Neural cell (in vitro differentiated cells): ENCODE measurements at regions not wholly inside any gene's neighbourhood (a gene's known extent, or its start where the extent isn't known, plus 50 kb on each side); places are given as distances from the start of the nearest gene placed in this dataset.

ENCODE experiments used
- H2AFZ ChIP-seq: fragments of 200-600, 300-800 bp; sonication (generic), shearing (Covaris generic); 2 replicates; pipeline ENCODE4 v1.6.0; 2014; ENCODE audit warnings: low read depth, mild to moderate bottlenecking, antibody characterized with exemption, low read length, moderate library complexity
- H3F3A ChIP-seq: fragments of 200-600 bp; shearing (Covaris generic); 2 replicates; pipeline ENCODE4 v1.6.1; 2016; ENCODE audit warnings: mild to moderate bottlenecking, moderate library complexity, mixed read lengths, antibody characterized with exemption, low read length; ENCODE audit not compliant: insufficient read depth, poor library complexity, severe bottlenecking
- H3K27ac ChIP-seq: fragments of 200-600, 300-800 bp; sonication (generic), shearing (Covaris generic); 2 replicates; pipeline ENCODE4 v1.5.1; 2014; ENCODE audit warnings: mild to moderate bottlenecking, low read length, moderate library complexity
- H3K27me3 ChIP-seq: fragments of 300-800, 200-600 bp; sonication (generic), shearing (Covaris generic); 2 replicates; pipeline ENCODE4 v1.6.0; 2014; ENCODE audit warnings: mild to moderate bottlenecking, low read depth, low read length, moderate library complexity; ENCODE audit not compliant: insufficient read depth
- H3K36me3 ChIP-seq: fragments of 300-800, 200-600 bp; sonication (generic), shearing (Covaris generic); 2 replicates; pipeline ENCODE4 v1.5.1; 2014; ENCODE audit warnings: mild to moderate bottlenecking, antibody characterized with exemption, low read length, moderate library complexity; ENCODE audit not compliant: insufficient read depth
- H3K4me2 ChIP-seq: fragments of 300-800, 200-600 bp; sonication (generic), shearing (Covaris generic); 2 replicates; pipeline ENCODE4 v1.6.0; 2014; ENCODE audit warnings: mild to moderate bottlenecking, low read length
- H3K4me3 ChIP-seq: fragments of 300-800, 200-600 bp; sonication (generic), shearing (Covaris generic); 2 replicates; pipeline ENCODE4 v1.5.1; 2014; ENCODE audit warnings: mild to moderate bottlenecking, low read length, moderate library complexity
- H3K79me2 ChIP-seq: fragments of 200-600 bp; shearing (Covaris generic); replicated peaks from 2 replicates; pipeline ENCODE4 v1.6.0; 2014; ENCODE audit warnings: mild to moderate bottlenecking, low read length, moderate library complexity; ENCODE audit not compliant: insufficient read depth
- H3K9ac ChIP-seq: fragments of 300-800, 200-600 bp; sonication (generic), shearing (Covaris generic); 2 replicates; pipeline ENCODE4 v1.6.1; 2016; ENCODE audit warnings: mild to moderate bottlenecking, low read length, mixed read lengths
- H3K9me2 ChIP-seq: fragments of 200-600 bp; shearing (Covaris generic); 2 replicates; pipeline ENCODE4 v1.6.1; 2016; ENCODE audit warnings: mild to moderate bottlenecking, low read length, mixed read lengths; ENCODE audit not compliant: insufficient read depth
- H3K9me3 ChIP-seq: fragments of 200-600, 300-800 bp; sonication (generic), shearing (Covaris generic); 2 replicates; pipeline ENCODE4 v1.6.1; 2016; ENCODE audit warnings: mild to moderate bottlenecking, mixed run types, low read length, moderate library complexity, mixed read lengths
- H4K20me1 ChIP-seq: fragments of 200-600 bp; shearing (Covaris generic); 2 replicates; pipeline ENCODE4 v1.6.1; 2016; ENCODE audit warnings: mild to moderate bottlenecking, mixed run types; ENCODE audit not compliant: insufficient read depth
- CTCF ChIP-seq: fragments of 450-650 bp; IDR thresholded peaks from 2 replicates; pipeline ENCODE4 v1.5.1; 2014; ENCODE audit warnings: antibody characterized with exemption, mild to moderate bottlenecking, moderate library complexity; ENCODE audit not compliant: poor library complexity, severe bottlenecking
- EP300 ChIP-seq: fragments of 450-650 bp; conservative IDR thresholded peaks from 2 replicates; pipeline ENCODE4 v1.6.1; 2014; ENCODE audit warnings: antibody characterized with exemption, mild to moderate bottlenecking, moderate library complexity; ENCODE audit not compliant: poor library complexity, severe bottlenecking
- EZH2 ChIP-seq: fragments of 200-600, 300-800 bp; shearing (Covaris generic), sonication (generic); IDR thresholded peaks from 2 replicates; pipeline ENCODE4 v1.6.1; 2014; ENCODE audit warnings: antibody characterized with exemption, low read length, borderline replicate concordance, mild to moderate bottlenecking; ENCODE audit not compliant: insufficient read depth, poor library complexity, severe bottlenecking
- MXI1 ChIP-seq: fragments of 450-650 bp; conservative IDR thresholded peaks from 2 replicates; pipeline ENCODE4 v1.6.1; 2014; ENCODE audit warnings: antibody characterized with exemption, mild to moderate bottlenecking; ENCODE audit not compliant: poor library complexity, severe bottlenecking
- POLR2AphosphoS5 ChIP-seq: IDR thresholded peaks from 2 replicates; pipeline ENCODE4 v1.6.1; 2012
- RAD21 ChIP-seq: fragments of 450-650 bp; conservative IDR thresholded peaks from 2 replicates; pipeline ENCODE4 v1.6.1; 2014; ENCODE audit warnings: antibody characterized with exemption, mild to moderate bottlenecking, moderate library complexity
- SMC3 ChIP-seq: fragments of 450-650 bp; conservative IDR thresholded peaks from 2 replicates; pipeline ENCODE4 v1.6.1; 2014; ENCODE audit warnings: antibody characterized with exemption, mild to moderate bottlenecking, moderate library complexity; ENCODE audit not compliant: poor library complexity
- TAF1 ChIP-seq: IDR thresholded peaks from 2 replicates; pipeline ENCODE4 v1.6.1; 2012; ENCODE audit warnings: low read depth
- TF ChIP-seq, protein P1 (sequence below): IDR thresholded peaks from 2 replicates; pipeline ENCODE4 v1.6.1; 2012; ENCODE audit warnings: borderline replicate concordance

DNA sequence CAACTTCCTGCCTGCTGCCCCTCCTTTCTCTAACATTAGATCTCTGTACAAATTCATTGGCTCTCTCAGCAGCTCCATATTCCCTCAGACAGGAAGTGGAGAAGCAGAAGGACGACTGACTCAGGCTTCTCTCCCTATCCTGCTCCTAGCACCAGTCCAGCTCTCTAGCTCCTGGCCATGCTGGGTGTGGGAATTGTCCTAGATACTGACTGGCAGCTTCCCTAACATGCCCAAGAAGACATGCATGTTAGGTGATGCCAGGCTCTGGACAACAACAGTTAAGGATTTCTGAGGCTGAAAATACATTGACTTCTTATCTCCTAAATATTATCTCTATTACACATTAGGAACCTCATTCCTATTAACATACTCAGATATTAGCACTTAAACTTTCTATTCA lies 292.9 kb downstream of the IKZF2 start:
- no peak overlapping the region for H2AFZ ChIP-seq
- H3K4me2 ChIP-seq = no peak overlapping the region
- H3K27ac ChIP-seq = no peak overlapping the region
- no peaks in the 10 kb centered on the region for H3K27me3 ChIP-seq
- no peaks in the 10 kb centered on the region for H3F3A ChIP-seq
- TF ChIP-seq CTCF = no peak
- no peak for TF ChIP-seq EZH2
- no peak for TF ChIP-seq EP300
- TF ChIP-seq, protein P1, sequence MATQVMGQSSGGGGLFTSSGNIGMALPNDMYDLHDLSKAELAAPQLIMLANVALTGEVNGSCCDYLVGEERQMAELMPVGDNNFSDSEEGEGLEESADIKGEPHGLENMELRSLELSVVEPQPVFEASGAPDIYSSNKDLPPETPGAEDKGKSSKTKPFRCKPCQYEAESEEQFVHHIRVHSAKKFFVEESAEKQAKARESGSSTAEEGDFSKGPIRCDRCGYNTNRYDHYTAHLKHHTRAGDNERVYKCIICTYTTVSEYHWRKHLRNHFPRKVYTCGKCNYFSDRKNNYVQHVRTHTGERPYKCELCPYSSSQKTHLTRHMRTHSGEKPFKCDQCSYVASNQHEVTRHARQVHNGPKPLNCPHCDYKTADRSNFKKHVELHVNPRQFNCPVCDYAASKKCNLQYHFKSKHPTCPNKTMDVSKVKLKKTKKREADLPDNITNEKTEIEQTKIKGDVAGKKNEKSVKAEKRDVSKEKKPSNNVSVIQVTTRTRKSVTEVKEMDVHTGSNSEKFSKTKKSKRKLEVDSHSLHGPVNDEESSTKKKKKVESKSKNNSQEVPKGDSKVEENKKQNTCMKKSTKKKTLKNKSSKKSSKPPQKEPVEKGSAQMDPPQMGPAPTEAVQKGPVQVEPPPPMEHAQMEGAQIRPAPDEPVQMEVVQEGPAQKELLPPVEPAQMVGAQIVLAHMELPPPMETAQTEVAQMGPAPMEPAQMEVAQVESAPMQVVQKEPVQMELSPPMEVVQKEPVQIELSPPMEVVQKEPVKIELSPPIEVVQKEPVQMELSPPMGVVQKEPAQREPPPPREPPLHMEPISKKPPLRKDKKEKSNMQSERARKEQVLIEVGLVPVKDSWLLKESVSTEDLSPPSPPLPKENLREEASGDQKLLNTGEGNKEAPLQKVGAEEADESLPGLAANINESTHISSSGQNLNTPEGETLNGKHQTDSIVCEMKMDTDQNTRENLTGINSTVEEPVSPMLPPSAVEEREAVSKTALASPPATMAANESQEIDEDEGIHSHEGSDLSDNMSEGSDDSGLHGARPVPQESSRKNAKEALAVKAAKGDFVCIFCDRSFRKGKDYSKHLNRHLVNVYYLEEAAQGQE = no peak
- no peak for TF ChIP-seq SMC3
- TF ChIP-seq TAF1 = no peak
- TF ChIP-seq RAD21 = no peak
- TF ChIP-seq POLR2AphosphoS5 = no peak
- TF ChIP-seq MXI1 = no peak
- H3K9me2 ChIP-seq = no peaks in the 10 kb centered on the region
- no peaks in the 10 kb centered on the region for H4K20me1 ChIP-seq
- no peak overlapping the region for H3K4me3 ChIP-seq
- H3K36me3 ChIP-seq = no peaks in the 10 kb centered on the region
- H3K9ac ChIP-seq = no peak overlapping the region
- H3K9me3 ChIP-seq = no peaks in the 10 kb centered on the region
- no peaks in the 10 kb centered on the region for H3K79me2 ChIP-seq

DNA sequence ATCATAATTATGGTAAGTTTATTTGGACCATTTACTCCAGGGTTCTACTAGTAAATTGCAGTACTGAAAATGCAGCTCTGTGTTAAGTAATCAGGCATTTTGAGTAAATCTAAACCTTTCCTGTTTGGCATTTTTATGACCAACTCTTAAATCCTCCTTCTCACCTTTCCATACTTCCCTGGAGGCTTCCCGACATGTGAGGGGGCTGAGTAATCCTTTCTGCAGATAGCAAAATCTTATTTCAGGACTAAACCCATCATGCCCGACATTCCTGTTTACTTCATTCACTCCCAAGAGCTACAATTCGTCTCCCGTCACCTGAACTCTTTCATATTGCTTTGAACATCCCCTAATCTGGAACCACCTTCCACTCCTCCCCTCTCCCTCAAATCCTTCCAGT lies 296.6 kb downstream of the IKZF2 start:
- H3K27me3 ChIP-seq = no peaks in the 10 kb centered on the region
- H3K79me2 ChIP-seq = no peaks in the 10 kb centered on the region
- H3K4me3 ChIP-seq = no peak overlapping the region
- H3K36me3 ChIP-seq = no peaks in the 10 kb centered on the region
- H3K9ac ChIP-seq = no peak overlapping the region
- H2AFZ ChIP-seq = no peak overlapping the region
- no peaks in the 10 kb centered on the region for H3K9me2 ChIP-seq
- TF ChIP-seq TAF1 (no peak), POLR2AphosphoS5 (no peak), CTCF (no peak), MXI1 (no peak), EP300 (no peak), SMC3 (no peak)
- TF ChIP-seq, protein P1 = no peak
- no peaks in the 10 kb centered on the region for H3K9me3 ChIP-seq
- no peak overlapping the region for H3K27ac ChIP-seq
- H3K4me2 ChIP-seq = no peak overlapping the region
- no peaks in the 10 kb centered on the region for H4K20me1 ChIP-seq
- H3F3A ChIP-seq = no peaks in the 10 kb centered on the region
